KMS-11 (cell line): ENCODE measurements at regions not wholly inside any gene's neighbourhood (a gene's known extent, or its start where the extent isn't known, plus 50 kb on each side); places are given as distances from the start of the nearest gene placed in this dataset.
"Not testable (repeated sequence)": the region's sequence is repeated elsewhere in the genome, so short reads cannot be mapped to it uniquely, and the experiment has no call there.

Experiments
- H2AFZ ChIP-seq: fragments of 200-600 bp; sonication (generic); 2 replicates; pipeline ENCODE4 v1.6.1; 2016; ENCODE audit warnings: antibody characterized with exemption, mixed run types, low read depth
- H3K27ac ChIP-seq: fragments of 200-600 bp; sonication (generic); 2 replicates; pipeline ENCODE4 v1.6.1; 2016; ENCODE audit warnings: mild to moderate bottlenecking, mixed run types
- H3K27me3 ChIP-seq: fragments of 200-600 bp; sonication (generic); 2 replicates; pipeline ENCODE4 v1.6.1; 2017; ENCODE audit warnings: mild to moderate bottlenecking, low read depth, mixed run types, moderate library complexity; ENCODE audit not compliant: insufficient read depth
- H3K36me3 ChIP-seq: fragments of 200-600 bp; sonication (generic); 2 replicates; pipeline ENCODE4 v1.6.1; 2017; ENCODE audit warnings: mild to moderate bottlenecking, mixed run types; ENCODE audit not compliant: insufficient read depth
- H3K4me1 ChIP-seq: fragments of 200-600 bp; sonication (generic); 2 replicates; pipeline ENCODE4 v1.6.1; 2016; ENCODE audit warnings: mild to moderate bottlenecking, low read depth, mixed run types; ENCODE audit not compliant: poor library complexity, severe bottlenecking
- H3K4me2 ChIP-seq: fragments of 200-600 bp; sonication (generic); 2 replicates; pipeline ENCODE4 v1.7.0; 2016; ENCODE audit warnings: mild to moderate bottlenecking, mixed run types
- H3K4me3 ChIP-seq: fragments of 200-600 bp; sonication (generic); IDR thresholded peaks from 2 replicates; pipeline ENCODE4 v1.6.1; 2017; ENCODE audit warnings: low read depth, low read length, mixed read lengths; ENCODE audit not compliant: insufficient read depth
- H3K79me2 ChIP-seq: fragments of 200-600 bp; sonication (generic); 2 replicates; pipeline ENCODE4 v1.6.1; 2016; ENCODE audit warnings: low read depth, mixed run types; ENCODE audit not compliant: insufficient read depth
- H3K9ac ChIP-seq: fragments of 200-600 bp; sonication (generic); 2 replicates; pipeline ENCODE4 v1.6.1; 2016; ENCODE audit warnings: mild to moderate bottlenecking, mixed run types
- H4K20me1 ChIP-seq: fragments of 200-600 bp; sonication (generic); 2 replicates; pipeline ENCODE4 v1.6.1; 2016; ENCODE audit warnings: mild to moderate bottlenecking, mixed run types; ENCODE audit not compliant: insufficient read depth
- CTCF ChIP-seq: fragments of 200-600 bp; sonication (generic); conservative IDR thresholded peaks from 2 replicates; pipeline ENCODE4 v1.6.1; 2017; ENCODE audit warnings: low read depth, mild to moderate bottlenecking, antibody characterized with exemption, low read length, moderate library complexity, mixed read lengths

GRCh38 chr7:42570944-42571343, 333.9 kb upstream of the GLI3 start:
- Histone ChIP-seq H3K4me2 (no peak overlapping the region), H3K9ac (no peak overlapping the region), H3K27me3 (no peaks in the 10 kb centered on the region), H2AFZ (no peak overlapping the region), H3K27ac (no peak overlapping the region), H3K79me2 (no peaks in the 10 kb centered on the region), H3K4me3 (no peak overlapping the region), H4K20me1 (no peaks in the 10 kb centered on the region), H3K36me3 (no peaks in the 10 kb centered on the region), H3K4me1 (no peaks in the 10 kb centered on the region)
- TF ChIP-seq CTCF, result no peak

- H3K4me2 ChIP-seq, result no peak overlapping the region
- H3K79me2 ChIP-seq, result no peaks in the 10 kb centered on the region
- no peaks in the 10 kb centered on the region for H3K36me3 ChIP-seq
- no peaks in the 10 kb centered on the region for H4K20me1 ChIP-seq
- H3K27me3 ChIP-seq, result no peaks in the 10 kb centered on the region
- no peak overlapping the region for H2AFZ ChIP-seq
- no peak for TF ChIP-seq CTCF
- H3K27ac ChIP-seq, result no peak overlapping the region
- H3K9ac ChIP-seq, result no peak overlapping the region
- H3K4me1 ChIP-seq, result no peaks in the 10 kb centered on the region
- no peak overlapping the region for H3K4me3 ChIP-seq
These were observed 330.0 kb upstream of the GLI3 start for GRCh38 chr7:42567051-42567450.

GRCh38 chr7:42561797-42562196, 324.8 kb upstream of the GLI3 start:
- no peak for TF ChIP-seq CTCF
- Histone ChIP-seq H3K4me1 (no peaks in the 10 kb centered on the region), H4K20me1 (no peaks in the 10 kb centered on the region), H3K9ac (no peak overlapping the region), H3K27me3 (no peaks in the 10 kb centered on the region), H3K4me2 (no peak overlapping the region), H3K27ac (no peak overlapping the region), H3K36me3 (no peaks in the 10 kb centered on the region), H3K79me2 (no peaks in the 10 kb centered on the region), H2AFZ (no peak overlapping the region), H3K4me3 (no peak overlapping the region)

GRCh38 chr7:42560866-42561265, 323.9 kb upstream of the GLI3 start:
- H2AFZ ChIP-seq, result no peak overlapping the region
- no peak overlapping the region for H3K4me2 ChIP-seq
- H3K4me1 ChIP-seq, result no peaks in the 10 kb centered on the region
- H3K9ac ChIP-seq, result no peak overlapping the region
- no peaks in the 10 kb centered on the region for H4K20me1 ChIP-seq
- H3K79me2 ChIP-seq, result no peaks in the 10 kb centered on the region
- H3K4me3 ChIP-seq, result no peak overlapping the region
- H3K27ac ChIP-seq, result no peak overlapping the region
- TF ChIP-seq CTCF, result no peak
- H3K36me3 ChIP-seq, result no peaks in the 10 kb centered on the region
- H3K27me3 ChIP-seq, result no peaks in the 10 kb centered on the region

- H3K4me2 ChIP-seq, H3K36me3 ChIP-seq, H3K4me1 ChIP-seq, H2AFZ ChIP-seq, H3K27me3 ChIP-seq, H3K9ac ChIP-seq, H3K4me3 ChIP-seq, H3K27ac ChIP-seq, H3K79me2 ChIP-seq, H4K20me1 ChIP-seq: not testable (repeated sequence)
These were observed 317.9 kb upstream of the GLI3 start for GRCh38 chr7:42554932-42555331.
